ENCODE measurements at regions not wholly inside any gene's neighbourhood (a gene's known extent, or its start where the extent isn't known, plus 50 kb on each side); places are given as distances from the start of the nearest gene placed in this dataset.
"Not testable (repeated sequence)": the region's sequence is repeated elsewhere in the genome, so short reads cannot be mapped to it uniquely, and the experiment has no call there.

GRCh38 chr2:8599421-8600242 lies 82.2 kb upstream of the ID2 start:
- peaks cover 0 to 9% (median 0%) of the 10 kb centered on the region in 12 donors for H3K4me1 ChIP-seq
- H3K4me3 ChIP-seq: no peak overlapping the region
- DNase-seq (no peak), ATAC-seq (no peak)
- no peaks in the 10 kb centered on the region for H3K9me3 ChIP-seq
- intact Hi-C loops (cut with DNase I): loop anchor here in 2 of 10 donors (10.0 kb wide), 1 partner anchor 75 kb away; no protein-coding TSS in a partner anchor
- 72 to 80% (median 73%) methylated on average over 23 to 24 of the region's 24 CpGs for WGBS, 4 donors
- no peaks in the 10 kb centered on the region for H3K27me3 ChIP-seq
- H3K36me3 ChIP-seq: no peaks in the 10 kb centered on the region
- H3K27ac ChIP-seq: no peak overlapping the region
- no peak for TF ChIP-seq CTCF (IDR thresholded peaks at IDR 0.05)
- no peak for TF ChIP-seq POLR2A (IDR thresholded peaks at IDR 0.05)

GRCh38 chr2:8600456-8600855 lies 81.4 kb upstream of the ID2 start:
- no peak for TF ChIP-seq POLR2A (IDR thresholded peaks at IDR 0.05)
- no peak for TF ChIP-seq CTCF (IDR thresholded peaks at IDR 0.05)
- intact Hi-C loops (cut with DNase I): no loop called here
- peaks cover 0 to 9% (median 0%) of the 10 kb centered on the region in 12 donors for H3K4me1 ChIP-seq
- DNase-seq (no peak), ATAC-seq (no peak)
- no peaks in the 10 kb centered on the region for H3K36me3 ChIP-seq
- H3K9me3 ChIP-seq: no peaks in the 10 kb centered on the region
- no peaks in the 10 kb centered on the region for H3K27me3 ChIP-seq
- H3K27ac ChIP-seq: no peak overlapping the region
- 95 to 98% (median 96%) methylated on average over 14 of the region's 14 CpGs for WGBS, 4 donors
- no peak overlapping the region for H3K4me3 ChIP-seq

- peak in 1 of 4 donors; percentile 24 for ATAC-seq
- TF ChIP-seq POLR2A (IDR thresholded peaks at IDR 0.05): no peak
- no peak for TF ChIP-seq CTCF (IDR thresholded peaks at IDR 0.05)
- Histone ChIP-seq H3K27me3 (no peaks in the 10 kb centered on the region), H3K36me3 (no peaks in the 10 kb centered on the region), H3K4me1 (peaks cover 0 to 9% (median 0%) of the 10 kb centered on the region in 12 donors), H3K4me3 (no peak overlapping the region), H3K9me3 (no peaks in the 10 kb centered on the region), H3K27ac (no peak overlapping the region)
- intact Hi-C loops (cut with DNase I): no loop called here
- 84 to 92% (median 90%) methylated on average over 3 of the region's 3 CpGs for whole genome bisulfite sequencing, 4 donors
- no peak for DNase-seq
Observed at GRCh38 chr2:8602809-8603208, 79.0 kb upstream of the ID2 start.

GRCh38 chr2:8603356-8603755 lies 78.5 kb upstream of the ID2 start:
- DNase-seq; H3K36me3 ChIP-seq; ATAC-seq; H3K27ac ChIP-seq; H3K27me3 ChIP-seq; H3K9me3 ChIP-seq; H3K4me3 ChIP-seq; intact Hi-C loops (cut with DNase I): not testable (repeated sequence)
- H3K4me1 ChIP-seq: peaks cover 0 to 12% (median 0%) of the 10 kb centered on the region in 12 donors
- 93 to 98% (median 96%) methylated on average over 4 of the region's 4 CpGs for WGBS, 4 donors

All from heart left ventricle (tissue), 16 donors.